NCI-H460 (cell line): ENCODE measurements at regions not wholly inside any gene's neighbourhood (a gene's known extent, or its start where the extent isn't known, plus 50 kb on each side); places are given as distances from the start of the nearest gene placed in this dataset.

Experiments
- DNase-seq: peaks from one replicate; pipeline ENCODE4 v3.0.0-alpha.2; 2016; ENCODE audit warnings: low read depth; ENCODE audit errors: extremely low read depth

- DNase-seq = no peak
These were observed 1034.1 kb upstream of the SEMA6D start for GRCh38 chr15:46682969-46683791.

GRCh38 chr15:46685096-46685495 lies 1032.2 kb upstream of the SEMA6D start:
- no peak for DNase-seq

- DNase-seq = no peak
These were observed 1031.6 kb upstream of the SEMA6D start for GRCh38 chr15:46685681-46686080.

- no peak for DNase-seq
These were observed 1021.0 kb upstream of the SEMA6D start for GRCh38 chr15:46696281-46696680.

GRCh38 chr15:46701346-46701745 lies 1016.0 kb upstream of the SEMA6D start:
- DNase-seq = no peak

GRCh38 chr15:46701896-46702295 lies 1015.4 kb upstream of the SEMA6D start:
- no peak for DNase-seq

GRCh38 chr15:46703020-46703861 lies 1014.1 kb upstream of the SEMA6D start:
- no peak for DNase-seq

GRCh38 chr15:46703871-46704637 lies 1013.3 kb upstream of the SEMA6D start:
- no peak for DNase-seq

GRCh38 chr15:46707452-46707851 lies 1009.9 kb upstream of the SEMA6D start:
- no peak for DNase-seq

GRCh38 chr15:46708226-46708625 lies 1009.1 kb upstream of the SEMA6D start:
- DNase-seq = no peak

GRCh38 chr15:46709460-46710083 lies 1007.7 kb upstream of the SEMA6D start:
- no peak for DNase-seq

- DNase-seq = no peak
These were observed 1006.8 kb upstream of the SEMA6D start for GRCh38 chr15:46710401-46710960.

- DNase-seq = no peak
These were observed 1004.3 kb upstream of the SEMA6D start for GRCh38 chr15:46713045-46713444.

GRCh38 chr15:46714950-46715349 lies 1002.4 kb upstream of the SEMA6D start:
- no peak for DNase-seq

- DNase-seq = no peak
These were observed 994.0 kb upstream of the SEMA6D start for GRCh38 chr15:46723308-46723707.

- no peak for DNase-seq
These were observed 985.2 kb upstream of the SEMA6D start for GRCh38 chr15:46732060-46732459.

- DNase-seq = no peak
These were observed 982.2 kb upstream of the SEMA6D start for GRCh38 chr15:46735115-46735514.

- DNase-seq = no peak
These were observed 966.0 kb upstream of the SEMA6D start for GRCh38 chr15:46751303-46751702.

- no peak for DNase-seq
These were observed 963.4 kb upstream of the SEMA6D start for GRCh38 chr15:46753946-46754345.

- DNase-seq = no peak
These were observed 954.2 kb upstream of the SEMA6D start for GRCh38 chr15:46763091-46763490.
